HFFc6 (cell line): ENCODE measurements at regions not wholly inside any gene's neighbourhood (a gene's known extent, or its start where the extent isn't known, plus 50 kb on each side); places are given as distances from the start of the nearest gene placed in this dataset.
"Not testable (repeated sequence)": the region's sequence is repeated elsewhere in the genome, so short reads cannot be mapped to it uniquely, and the experiment has no call there.

Experiments used
- DNase-seq: peaks from one replicate; pipeline ENCODE4 v3.0.0-alpha.2; 2018
- H3K27ac Mint-ChIP-seq: 2 replicates; pipeline ENCODE4 v1.8.0; 2020; ENCODE audit warnings: mild to moderate bottlenecking, mixed read lengths
- H3K27me3 Mint-ChIP-seq: 2 replicates; pipeline ENCODE4 v1.8.0; 2021; ENCODE audit warnings: mild to moderate bottlenecking, moderate library complexity, mixed read lengths; ENCODE audit not compliant: insufficient read depth
- H3K36me3 Mint-ChIP-seq: 2 replicates; pipeline ENCODE4 v1.8.0; 2021; ENCODE audit warnings: low read depth, mixed read lengths
- H3K4me1 Mint-ChIP-seq: 2 replicates; pipeline ENCODE4 v1.8.0; 2020; ENCODE audit warnings: low read depth, mixed read lengths
- H3K4me3 Mint-ChIP-seq: 2 replicates; pipeline ENCODE4 v1.8.0; 2020; ENCODE audit warnings: mild to moderate bottlenecking, moderate library complexity, mixed read lengths
- H3K9me3 Mint-ChIP-seq: 2 replicates; pipeline ENCODE4 v1.8.0; 2020; ENCODE audit warnings: mild to moderate bottlenecking, mixed read lengths
- CTCF ChIP-seq: fragments of 200-600 bp; sonication (generic); IDR thresholded peaks from 2 replicates; pipeline ENCODE4 v1.5.0; 2021; ENCODE audit warnings: antibody characterized with exemption, mild to moderate bottlenecking

- Mint-ChIP-seq H3K27ac (no peak overlapping the region), H3K4me1 (peaks cover 11% of the 10 kb centered on the region), H3K4me3 (no peak overlapping the region), H3K36me3 (no peaks in the 10 kb centered on the region; the same call in 1 of the 2 replicates), H3K27me3 (no peaks in the 10 kb centered on the region; the same call in 1 of the 2 replicates), H3K9me3 (peaks cover under 1% of the 10 kb centered on the region; the same call in 1 of the 2 replicates)
- no peak for TF ChIP-seq CTCF
- no peak for DNase-seq
Measured at GRCh38 chr4:85039526-85039925, 73.0 kb upstream of the WDFY3 start.

GRCh38 chr4:85043812-85044496 is 77.5 kb upstream of the WDFY3 start:
- not testable (repeated sequence) for H3K9me3 Mint-ChIP-seq, H3K4me3 Mint-ChIP-seq, H3K27ac Mint-ChIP-seq, H3K36me3 Mint-ChIP-seq, H3K27me3 Mint-ChIP-seq, DNase-seq
- peaks cover 11% of the 10 kb centered on the region for H3K4me1 Mint-ChIP-seq

GRCh38 chr4:85050736-85051135 is 84.2 kb upstream of the WDFY3 start:
- Mint-ChIP-seq H3K27me3 (peaks cover 9% of the 10 kb centered on the region), H3K4me1 (no peaks in the 10 kb centered on the region), H3K36me3 (no peaks in the 10 kb centered on the region), H3K27ac (no peak overlapping the region), H3K9me3 (no peaks in the 10 kb centered on the region), H3K4me3 (no peak overlapping the region)
- no peak for TF ChIP-seq CTCF
- DNase-seq, result no peak

- H3K27me3 Mint-ChIP-seq, result peaks cover 5% of the 10 kb centered on the region
- no peak for TF ChIP-seq CTCF
- H3K27ac Mint-ChIP-seq, result no peak overlapping the region
- H3K9me3 Mint-ChIP-seq, result no peaks in the 10 kb centered on the region
- no peak for DNase-seq
- no peak overlapping the region for H3K4me3 Mint-ChIP-seq
- H3K4me1 Mint-ChIP-seq, result no peaks in the 10 kb centered on the region
- no peaks in the 10 kb centered on the region for H3K36me3 Mint-ChIP-seq
Measured at GRCh38 chr4:85051526-85051925, 85.0 kb upstream of the WDFY3 start.

- not testable (repeated sequence) for DNase-seq, H3K4me1 Mint-ChIP-seq, H3K4me3 Mint-ChIP-seq, H3K36me3 Mint-ChIP-seq, H3K9me3 Mint-ChIP-seq, H3K27me3 Mint-ChIP-seq, H3K27ac Mint-ChIP-seq
Measured at GRCh38 chr4:85054925-85055324, 88.4 kb upstream of the WDFY3 start.

- no peaks in the 10 kb centered on the region for H3K9me3 Mint-ChIP-seq
- H3K4me1 Mint-ChIP-seq, result no peaks in the 10 kb centered on the region
- H3K27ac Mint-ChIP-seq, result no peak overlapping the region
- no peak for DNase-seq
- no peak overlapping the region for H3K4me3 Mint-ChIP-seq
- no peaks in the 10 kb centered on the region for H3K36me3 Mint-ChIP-seq
- peaks cover 4% of the 10 kb centered on the region for H3K27me3 Mint-ChIP-seq
- TF ChIP-seq CTCF, result no peak
Measured at GRCh38 chr4:85058551-85058950, 92.1 kb upstream of the WDFY3 start.

GRCh38 chr4:85061974-85062373 is 95.5 kb upstream of the WDFY3 start:
- peaks cover 9% of the 10 kb centered on the region for H3K27me3 Mint-ChIP-seq
- no peak overlapping the region for H3K4me3 Mint-ChIP-seq
- no peak overlapping the region for H3K27ac Mint-ChIP-seq
- H3K4me1 Mint-ChIP-seq, result no peaks in the 10 kb centered on the region
- H3K9me3 Mint-ChIP-seq, result no peaks in the 10 kb centered on the region
- no peaks in the 10 kb centered on the region for H3K36me3 Mint-ChIP-seq
- TF ChIP-seq CTCF, result no peak
- DNase-seq, result no peak
